GM10266 (cell line): ENCODE measurements at regions not wholly inside any gene's neighbourhood (a gene's known extent, or its start where the extent isn't known, plus 50 kb on each side); places are given as distances from the start of the nearest gene placed in this dataset.

Experiments
- DNase-seq: peaks from one replicate; pipeline ENCODE4 v3.0.0; 2012; ENCODE audit errors: extremely low spot score
- CTCF ChIP-seq: IDR thresholded peaks from 2 replicates; pipeline ENCODE4 v1.5.1; 2012; ENCODE audit warnings: mild to moderate bottlenecking, low read depth; ENCODE audit not compliant: control insufficient read depth, insufficient read depth; ENCODE audit errors: missing control alignments

GRCh38 chr3:81394651-81395524, 366.6 kb downstream of the GBE1 start:
- no peak for DNase-seq

GRCh38 chr3:81393251-81393650, 368.2 kb downstream of the GBE1 start:
- no peak for TF ChIP-seq CTCF

More at GRCh38 chr3:81394651-81395524, 366.6 kb downstream of the GBE1 start:
- TF ChIP-seq CTCF, result no peak

GRCh38 chr3:81390796-81391195, 370.6 kb downstream of the GBE1 start:
- TF ChIP-seq CTCF, result no peak
- no peak for DNase-seq

More at GRCh38 chr3:81393251-81393650, 368.2 kb downstream of the GBE1 start:
- no peak for DNase-seq

GRCh38 chr3:81388191-81388590, 373.3 kb downstream of the GBE1 start:
- no peak for DNase-seq
- TF ChIP-seq CTCF, result no peak

GRCh38 chr3:81382470-81382869, 379.0 kb downstream of the GBE1 start:
- TF ChIP-seq CTCF, result no peak
- DNase-seq, result no peak

- TF ChIP-seq CTCF, result no peak
- no peak for DNase-seq
These were observed 381.2 kb downstream of the GBE1 start for GRCh38 chr3:81380234-81380633.
